ENCODE measurements at regions not wholly inside any gene's neighbourhood (a gene's known extent, or its start where the extent isn't known, plus 50 kb on each side); places are given as distances from the start of the nearest gene placed in this dataset.

GRCh38 chr4:152156442-152156841, 379.4 kb downstream of the FBXW7 start:
- no peak for DNase-seq

GRCh38 chr4:152155070-152155469, 380.8 kb downstream of the FBXW7 start:
- DNase-seq, result no peak

- no peak for DNase-seq
Measured at GRCh38 chr4:152154433-152154832, 381.5 kb downstream of the FBXW7 start.

GRCh38 chr4:152153476-152154270, 382.2 kb downstream of the FBXW7 start:
- no peak for DNase-seq

GRCh38 chr4:152150214-152150613, 385.7 kb downstream of the FBXW7 start:
- DNase-seq, result no peak

- no peak for DNase-seq
Measured at GRCh38 chr4:152149745-152150144, 386.1 kb downstream of the FBXW7 start.

- no peak for DNase-seq
Measured at GRCh38 chr4:152148057-152148456, 387.2 kb upstream of the GATB start.

GRCh38 chr4:152146244-152146643, 385.4 kb upstream of the GATB start:
- no peak for DNase-seq

GRCh38 chr4:152143806-152144205, 383.0 kb upstream of the GATB start:
- DNase-seq, result no peak

GRCh38 chr4:152138451-152138850, 377.6 kb upstream of the GATB start:
- DNase-seq, result no peak

GRCh38 chr4:152132776-152133175, 372.0 kb upstream of the GATB start:
- DNase-seq, result no peak

- no peak for DNase-seq
Measured at GRCh38 chr4:152128356-152128755, 367.5 kb upstream of the GATB start.

GRCh38 chr4:152126238-152126637, 365.4 kb upstream of the GATB start:
- no peak for DNase-seq

GRCh38 chr4:152118819-152119553, 358.2 kb upstream of the GATB start:
- DNase-seq, result no peak

GRCh38 chr4:152117933-152118507, 357.2 kb upstream of the GATB start:
- DNase-seq, result no peak

- DNase-seq, result no peak
Measured at GRCh38 chr4:152117520-152117919, 356.7 kb upstream of the GATB start.

- DNase-seq, result no peak
Measured at GRCh38 chr4:152117054-152117453, 356.2 kb upstream of the GATB start.

- DNase-seq, result peak; percentile 54
Measured at GRCh38 chr4:152115794-152116193, 355.0 kb upstream of the GATB start.

GRCh38 chr4:152115118-152115517, 354.3 kb upstream of the GATB start:
- no peak for DNase-seq

GRCh38 chr4:152114562-152114961, 353.8 kb upstream of the GATB start:
- no peak for DNase-seq

- no peak for DNase-seq
Measured at GRCh38 chr4:152112887-152113286, 352.1 kb upstream of the GATB start.

- DNase-seq, result no peak
Measured at GRCh38 chr4:152112190-152112589, 351.4 kb upstream of the GATB start.

GRCh38 chr4:152110780-152111179, 350.0 kb upstream of the GATB start:
- no peak for DNase-seq
